Thoracic aorta (tissue), 2 donors: ENCODE measurements at regions not wholly inside any gene's neighbourhood (a gene's known extent, or its start where the extent isn't known, plus 50 kb on each side); places are given as distances from the start of the nearest gene placed in this dataset.

Experiments
- ATAC-seq: fragments of 150-250 bp; one replicate; pipeline ENCODE4 v1.8.0; 2017; ENCODE audit warnings: low read depth; ENCODE audit not compliant: insufficient number of reproducible peaks, low FRiP score
- DNase-seq: peaks from one replicate; pipeline ENCODE4 v3.0.0-alpha.2; 2020; ENCODE audit warnings: low spot score
- H3K27ac ChIP-seq, 2 donors: fragments of 200-600 bp; sonication (generic); 1 replicate in 1 of 2; 2 replicates in 1 of 2; pipeline ENCODE4 v1.5.1; 2016; ENCODE audit warnings: mild to moderate bottlenecking in 2 of 2, moderate library complexity in 2 of 2
- H3K27me3 ChIP-seq: fragments of 200-600 bp; sonication (generic); replicated peaks from 2 replicates; pipeline ENCODE4 v1.6.0; 2016; ENCODE audit warnings: mild to moderate bottlenecking; ENCODE audit not compliant: insufficient read depth
- H3K36me3 ChIP-seq: fragments of 200-600 bp; sonication (generic); one replicate; pipeline ENCODE4 v1.5.1; 2016
- H3K4me1 ChIP-seq, 2 donors: fragments of 200-600 bp; sonication (generic); 1 replicate in 1 of 2; 2 replicates in 1 of 2; pipeline versions ENCODE4 v1.5.1 to v1.6.0; 2016; ENCODE audit warnings: low read depth in 2 of 2, mild to moderate bottlenecking in 1 of 2; ENCODE audit not compliant: control insufficient read depth in 1 of 2
- H3K4me3 ChIP-seq: fragments of 200-600 bp; sonication (generic); 2 replicates; pipeline ENCODE4 v1.5.1; 2016; ENCODE audit warnings: mild to moderate bottlenecking
- H3K9me3 ChIP-seq: fragments of 200-600 bp; sonication (generic); 2 replicates; pipeline ENCODE4 v1.5.1; 2016
- CTCF ChIP-seq: fragments of 200-600 bp; sonication (generic); IDR thresholded peaks from one replicate; pipeline ENCODE4 v1.5.1; 2019; ENCODE audit warnings: antibody characterized with exemption

- ATAC-seq (no peak), DNase-seq (no peak)
- no peak for TF ChIP-seq CTCF
- no peaks in the 10 kb centered on the region for H3K9me3 ChIP-seq
- H3K27me3 ChIP-seq = no peaks in the 10 kb centered on the region
- no peaks in the 10 kb centered on the region for H3K4me1 ChIP-seq
- no peak overlapping the region for H3K4me3 ChIP-seq
- no peak overlapping the region for H3K27ac ChIP-seq
- H3K36me3 ChIP-seq = no peaks in the 10 kb centered on the region
Measured at GRCh38 chr14:101189962-101190560, 286.5 kb upstream of the RTL1 start.

DNA sequence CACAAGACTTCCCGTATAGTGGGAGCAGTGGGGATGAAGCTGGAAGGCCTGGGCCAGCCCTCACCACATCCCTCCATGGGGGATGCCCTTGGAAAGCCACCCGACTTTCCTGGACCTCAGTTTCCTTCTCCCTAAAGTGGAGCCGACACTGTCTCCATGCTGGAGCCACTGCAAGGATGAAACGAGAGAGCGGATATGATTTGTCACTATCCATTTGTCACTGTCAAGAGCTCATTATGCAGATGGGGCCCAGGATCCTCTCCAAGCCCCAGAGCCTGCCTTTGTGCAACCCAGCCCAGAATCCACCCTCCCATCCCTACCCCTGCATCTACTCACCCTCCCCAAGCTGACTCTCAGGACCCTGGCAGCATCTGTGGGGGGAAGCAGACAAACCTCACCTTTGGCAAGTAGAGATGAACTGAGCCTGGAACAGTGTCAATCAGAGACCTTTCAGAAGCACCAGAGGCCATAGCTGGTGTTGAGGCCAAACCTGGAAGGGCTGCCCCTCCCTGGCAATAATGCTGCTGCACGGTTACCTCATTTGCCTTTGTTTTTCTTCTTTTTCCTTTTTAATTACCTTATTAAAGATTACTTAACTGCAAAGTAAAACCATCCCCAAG, 287.7 kb upstream of the RTL1 start:
- TF ChIP-seq CTCF = no peak
- no peaks in the 10 kb centered on the region for H3K27me3 ChIP-seq
- H3K27ac ChIP-seq = no peak overlapping the region
- DNase-seq = no peak
- no peaks in the 10 kb centered on the region for H3K9me3 ChIP-seq
- no peak overlapping the region for H3K4me3 ChIP-seq
- H3K4me1 ChIP-seq = no peaks in the 10 kb centered on the region
- H3K36me3 ChIP-seq = no peaks in the 10 kb centered on the region
- no peak for ATAC-seq

DNA sequence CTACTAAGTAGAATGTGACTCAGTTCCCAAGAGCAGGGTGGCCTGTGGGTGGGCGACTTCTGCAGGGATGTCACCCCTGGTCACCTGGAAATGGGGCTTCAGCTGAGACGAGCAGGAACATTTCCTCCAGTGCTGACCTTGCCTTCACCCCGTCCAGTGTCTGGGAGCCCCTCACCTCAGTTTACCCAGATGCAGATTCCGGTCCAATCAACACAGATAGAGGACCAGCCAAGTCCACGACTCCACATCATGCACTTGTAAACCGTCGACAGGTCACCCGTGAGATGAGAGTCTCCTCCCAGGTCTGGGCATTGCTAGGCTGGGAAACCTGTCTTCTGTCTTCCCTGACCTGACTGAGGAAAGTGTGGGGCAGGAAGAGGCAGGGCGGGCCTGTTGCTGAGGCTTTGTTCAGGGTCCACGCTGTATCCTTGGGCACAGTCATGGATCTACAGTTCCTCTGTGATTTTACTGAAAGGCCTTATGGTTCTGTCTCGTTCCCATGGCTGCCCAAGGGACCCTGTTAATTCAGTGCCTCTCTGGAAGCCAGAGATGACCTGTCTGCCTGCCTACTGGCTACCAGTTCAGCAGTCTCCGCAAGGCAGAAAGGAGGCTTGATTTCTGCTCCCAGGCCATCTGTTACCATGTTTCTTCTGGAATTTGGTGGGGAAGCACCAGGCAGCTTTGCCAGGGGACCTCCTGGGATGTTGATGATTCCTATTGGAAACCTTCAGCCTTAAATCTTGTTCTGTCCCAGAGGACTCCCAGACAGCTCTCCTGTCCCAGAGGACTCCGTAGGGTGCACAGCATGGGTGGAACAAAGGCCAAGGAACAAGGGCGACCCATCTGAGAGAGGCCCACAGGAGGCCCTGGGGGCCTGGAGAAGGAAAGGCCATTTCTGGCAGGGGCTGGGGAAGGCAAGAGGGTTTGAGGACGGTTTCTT, 288.5 kb upstream of the RTL1 start:
- no peak for ATAC-seq
- Histone ChIP-seq H3K9me3 (no peaks in the 10 kb centered on the region), H3K27ac (no peak overlapping the region), H3K36me3 (no peaks in the 10 kb centered on the region), H3K4me3 (no peak overlapping the region), H3K4me1 (no peaks in the 10 kb centered on the region), H3K27me3 (no peaks in the 10 kb centered on the region)
- DNase-seq = no peak
- no peak for TF ChIP-seq CTCF

GRCh38 chr14:101192661-101193000, 289.1 kb upstream of the RTL1 start:
- Histone ChIP-seq H3K27me3 (no peaks in the 10 kb centered on the region), H3K9me3 (no peaks in the 10 kb centered on the region), H3K36me3 (no peaks in the 10 kb centered on the region), H3K4me1 (no peaks in the 10 kb centered on the region), H3K4me3 (no peak overlapping the region), H3K27ac (no peak overlapping the region)
- DNase-seq (no peak), ATAC-seq (no peak)
- TF ChIP-seq CTCF = no peak

DNA sequence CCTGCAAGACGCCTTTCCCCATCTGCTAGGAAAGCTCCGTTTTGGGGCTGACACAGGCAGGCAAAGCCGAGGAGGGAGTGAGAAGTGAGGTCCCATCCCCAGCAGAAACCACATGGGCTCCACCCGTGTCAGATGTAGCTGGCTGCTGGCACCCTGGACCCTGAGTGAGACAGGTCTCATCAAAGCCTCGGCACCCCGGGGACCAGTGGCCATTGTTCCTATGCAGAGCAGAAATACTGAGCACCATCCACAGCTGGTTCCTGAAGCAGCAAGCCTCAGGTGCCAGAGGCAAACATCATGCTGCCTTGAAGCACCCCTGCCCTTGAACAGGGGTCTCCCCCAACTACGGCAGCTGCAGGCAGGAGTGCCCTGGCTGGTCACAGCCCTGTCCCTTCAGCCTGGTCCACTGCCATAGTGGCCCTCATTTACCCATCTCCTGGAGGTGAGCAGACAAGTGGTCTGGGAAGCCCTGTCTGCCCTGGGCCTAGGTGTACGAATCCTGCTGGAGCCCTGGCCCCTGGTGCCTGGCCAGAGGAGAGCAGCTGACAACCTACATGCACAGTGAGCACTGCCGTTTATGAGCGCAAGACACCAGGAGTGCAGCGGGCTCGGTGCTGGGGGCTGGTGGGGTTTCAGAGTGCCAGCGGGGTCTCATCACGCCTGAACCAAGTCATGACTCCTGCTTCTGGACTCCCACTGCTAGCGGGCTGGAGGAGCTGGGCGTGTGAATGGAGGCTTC, 289.8 kb upstream of the RTL1 start:
- no peak overlapping the region for H3K4me3 ChIP-seq
- DNase-seq (no peak), ATAC-seq (no peak)
- no peaks in the 10 kb centered on the region for H3K36me3 ChIP-seq
- TF ChIP-seq CTCF = no peak
- no peak overlapping the region for H3K27ac ChIP-seq
- no peaks in the 10 kb centered on the region for H3K9me3 ChIP-seq
- H3K4me1 ChIP-seq = no peaks in the 10 kb centered on the region
- no peaks in the 10 kb centered on the region for H3K27me3 ChIP-seq
